GM12878 (cell line): ENCODE measurements at regions not wholly inside any gene's neighbourhood (a gene's known extent, or its start where the extent isn't known, plus 50 kb on each side); places are given as distances from the start of the nearest gene placed in this dataset.

Experiments used
- ATAC-seq: fragments of 200-7000 bp; cut with Tn5 transposase; 3 replicates; pipeline ENCODE4 v1.9.1; 2020; ENCODE audit warnings: mild to moderate bottlenecking, moderate library complexity
- BruUV-seq: library from RNA; stranded (reverse); fragments of 400-500 nt; replicated peaks from 2 replicates; lab custom pipeline; 2021; lab: Mats Ljungman, UMichigan
- CTCF ChIA-PET: fragments of 300-600 bp; sonication (Branson Sonifier 250); formaldehyde crosslinking; extraction: SDS; loops from one replicate; lab custom pipeline; 2021; ENCODE audit warnings: inconsistent platforms; lab: Yijun Ruan, JAX
- POLR2A ChIA-PET: fragments of 350-600 bp; formaldehyde crosslinking; extraction: SDS; loops from one replicate; lab custom pipeline; 2021; ENCODE audit warnings: inconsistent platforms; lab: Charles Lee
- RAD21 ChIA-PET: fragments of 300-600 bp; sonication (Branson Sonifier 250); formaldehyde crosslinking; loops from one replicate; lab custom pipeline; 2023; ENCODE audit warnings: antibody characterized with exemption; ENCODE audit not compliant: unreplicated experiment; lab: Charles Lee
- SMC1A ChIA-PET: fragments of 300-600 bp; sonication (Branson Sonifier 250); formaldehyde crosslinking; loops from one replicate; lab custom pipeline; 2023; ENCODE audit not compliant: unreplicated experiment, uncharacterized antibody; lab: Charles Lee
- DNase-seq: peaks from one replicate; pipeline ENCODE4 v3.0.0-alpha.2; 2011; ENCODE audit warnings: low read depth, low spot score
- FAIRE-seq: peaks from 3 replicates; lab custom pipeline; 2011; peaks lifted over from hg19 to GRCh38; lab: Jason Lieb, UNC
- H2AFZ ChIP-seq: 2 replicates; pipeline ENCODE4 v1.6.0; 2011; ENCODE audit warnings: low read depth, low read length, control low read depth; ENCODE audit not compliant: control insufficient read depth
- H3K27ac ChIP-seq: 2 replicates; pipeline ENCODE4 v1.5.1; 2011; ENCODE audit warnings: control low read depth; ENCODE audit not compliant: control insufficient read depth, insufficient read depth
- H3K27me3 ChIP-seq, 2 experiments: replicated peaks in 1 of 2; 2 replicates each; pipeline versions ENCODE4 v1.6.0 to v1.6.1; 2011; ENCODE audit warnings: low read length in 1 of 2; ENCODE audit not compliant: control insufficient read depth in 2 of 2, insufficient read depth in 2 of 2
- H3K36me3 ChIP-seq, 2 experiments: 2 replicates each; pipeline ENCODE4 v1.5.1; 2011; ENCODE audit warnings: low read length in 1 of 2; ENCODE audit not compliant: control insufficient read depth in 2 of 2, insufficient read depth in 2 of 2
- H3K4me1 ChIP-seq: 2 replicates; pipeline ENCODE4 v1.6.1; 2011; ENCODE audit warnings: mild to moderate bottlenecking, low read length, moderate library complexity, mixed read lengths; ENCODE audit not compliant: control insufficient read depth, insufficient read depth
- H3K4me2 ChIP-seq: 2 replicates; pipeline ENCODE4 v1.6.0; 2011; ENCODE audit warnings: control low read depth; ENCODE audit not compliant: control insufficient read depth, insufficient read depth
- H3K4me3 ChIP-seq: fragments of 200-600 bp; sonication (generic); 2 replicates; pipeline ENCODE4 v1.5.1; 2016
- H3K79me2 ChIP-seq: 2 replicates; pipeline ENCODE4 v1.6.0; 2011; ENCODE audit warnings: low read length; ENCODE audit not compliant: control insufficient read depth, insufficient read depth
- H3K9ac ChIP-seq: 2 replicates; pipeline ENCODE4 v1.8.0; 2011; ENCODE audit warnings: low read length, control low read depth, mixed read lengths; ENCODE audit not compliant: control insufficient read depth, insufficient read depth
- H3K9me3 ChIP-seq: replicated peaks from 3 replicates; pipeline ENCODE4 v1.5.1; 2011; ENCODE audit warnings: mild to moderate bottlenecking, low read length; ENCODE audit not compliant: control insufficient read depth, insufficient read depth
- H4K20me1 ChIP-seq: 2 replicates; pipeline ENCODE4 v1.6.0; 2011; ENCODE audit not compliant: control insufficient read depth, insufficient read depth
- PRDM15 ChIP-seq: fragments of 450-650 bp; formaldehyde crosslinking; IDR thresholded peaks from 2 replicates; pipeline ENCODE4 v1.4.0; 2020; ENCODE audit warnings: mild to moderate bottlenecking, moderate library complexity
- ZNF217 ChIP-seq: fragments of 450-650 bp; IDR thresholded peaks from 2 replicates; pipeline ENCODE4 v1.6.1; 2017; ENCODE audit warnings: antibody characterized with exemption, mild to moderate bottlenecking
- WGBS: methylation state at CpG from one replicate; pipeline ENCODE4 v1.1.6; 2016; ENCODE audit warnings: low lambda C conversion rate; ENCODE audit not compliant: insufficient replicate concordance, insufficient coverage; ENCODE audit errors: missing lambda C conversion rate; 5-methylcytosine and 5-hydroxymethylcytosine counted together
- in situ Hi-C: fragments of 300-500 bp; cut with MboI; formaldehyde crosslinking; loops from 9 replicates; pipeline ENCODE4 v1.14.3; 2018; ENCODE audit warnings: mixed read lengths
- intact Hi-C: fragments of 100-400 bp; cut with micrococcal nuclease; formaldehyde crosslinking; loops from one replicate; pipeline ENCODE4 v1.14.2; 2022; ENCODE audit not compliant: unreplicated experiment
- TF ChIP-seq, protein P1 (sequence below): fragments of 150-350 bp; IDR thresholded peaks from 2 replicates; pipeline ENCODE4 v1.6.1; 2016; ENCODE audit warnings: low read depth, low read length
- TF ChIP-seq, protein P2 (sequence below): fragments of 450-650 bp; IDR thresholded peaks from 2 replicates; pipeline ENCODE4 v1.6.1; 2017; ENCODE audit warnings: mild to moderate bottlenecking, moderate library complexity

GRCh38 chr3:117489663-117490079 is 780.1 kb downstream of the TUSC7 start (continued):
- TF ChIP-seq ZNF217: no peak

DNA sequence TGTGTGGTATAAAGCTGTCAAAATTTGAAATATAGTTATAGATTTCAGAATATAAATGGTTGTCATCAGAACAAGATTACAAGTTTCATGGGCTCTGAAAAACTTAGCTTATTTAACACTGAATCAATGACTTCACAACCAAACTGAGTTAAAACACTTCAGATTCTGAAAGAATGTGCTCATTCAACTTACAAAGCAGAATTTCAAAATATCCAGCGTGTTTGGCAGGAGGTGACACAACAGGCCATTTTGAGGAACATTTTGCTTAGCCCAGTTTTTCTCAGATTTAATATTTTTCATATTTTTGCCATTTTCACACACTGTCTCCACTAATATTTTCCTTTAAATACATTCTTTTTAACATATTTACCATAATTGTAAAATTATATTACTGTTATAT is 781.1 kb downstream of the TUSC7 start:
- no peak for FAIRE-seq
- Histone ChIP-seq H3K27ac (no peak overlapping the region), H3K4me3 (no peak overlapping the region), H3K9ac (no peak overlapping the region), H4K20me1 (no peaks in the 10 kb centered on the region)
- POLR2A ChIA-PET: interaction anchor here (3.0 kb wide), 1 partner anchor 11 kb away, joined by 29 read pairs; no protein-coding TSS in a partner anchor
- WGBS: 0% methylated on average over 1 of the region's 1 CpG
- BruUV-seq: no TSS peak
- CTCF ChIA-PET: interaction anchor here (1.5 to 5.2 kb wide), 2 partner anchors 8 to 35 kb away, joined by 5 to 22 read pairs; no protein-coding TSS in a partner anchor
- DNase-seq: no peak
- intact Hi-C loops: no loop called here
- TF ChIP-seq, protein P1, sequence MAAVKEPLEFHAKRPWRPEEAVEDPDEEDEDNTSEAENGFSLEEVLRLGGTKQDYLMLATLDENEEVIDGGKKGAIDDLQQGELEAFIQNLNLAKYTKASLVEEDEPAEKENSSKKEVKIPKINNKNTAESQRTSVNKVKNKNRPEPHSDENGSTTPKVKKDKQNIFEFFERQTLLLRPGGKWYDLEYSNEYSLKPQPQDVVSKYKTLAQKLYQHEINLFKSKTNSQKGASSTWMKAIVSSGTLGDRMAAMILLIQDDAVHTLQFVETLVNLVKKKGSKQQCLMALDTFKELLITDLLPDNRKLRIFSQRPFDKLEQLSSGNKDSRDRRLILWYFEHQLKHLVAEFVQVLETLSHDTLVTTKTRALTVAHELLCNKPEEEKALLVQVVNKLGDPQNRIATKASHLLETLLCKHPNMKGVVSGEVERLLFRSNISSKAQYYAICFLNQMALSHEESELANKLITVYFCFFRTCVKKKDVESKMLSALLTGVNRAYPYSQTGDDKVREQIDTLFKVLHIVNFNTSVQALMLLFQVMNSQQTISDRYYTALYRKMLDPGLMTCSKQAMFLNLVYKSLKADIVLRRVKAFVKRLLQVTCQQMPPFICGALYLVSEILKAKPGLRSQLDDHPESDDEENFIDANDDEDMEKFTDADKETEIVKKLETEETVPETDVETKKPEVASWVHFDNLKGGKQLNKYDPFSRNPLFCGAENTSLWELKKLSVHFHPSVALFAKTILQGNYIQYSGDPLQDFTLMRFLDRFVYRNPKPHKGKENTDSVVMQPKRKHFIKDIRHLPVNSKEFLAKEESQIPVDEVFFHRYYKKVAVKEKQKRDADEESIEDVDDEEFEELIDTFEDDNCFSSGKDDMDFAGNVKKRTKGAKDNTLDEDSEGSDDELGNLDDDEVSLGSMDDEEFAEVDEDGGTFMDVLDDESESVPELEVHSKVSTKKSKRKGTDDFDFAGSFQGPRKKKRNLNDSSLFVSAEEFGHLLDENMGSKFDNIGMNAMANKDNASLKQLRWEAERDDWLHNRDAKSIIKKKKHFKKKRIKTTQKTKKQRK: no peak
- TF ChIP-seq, protein P2, sequence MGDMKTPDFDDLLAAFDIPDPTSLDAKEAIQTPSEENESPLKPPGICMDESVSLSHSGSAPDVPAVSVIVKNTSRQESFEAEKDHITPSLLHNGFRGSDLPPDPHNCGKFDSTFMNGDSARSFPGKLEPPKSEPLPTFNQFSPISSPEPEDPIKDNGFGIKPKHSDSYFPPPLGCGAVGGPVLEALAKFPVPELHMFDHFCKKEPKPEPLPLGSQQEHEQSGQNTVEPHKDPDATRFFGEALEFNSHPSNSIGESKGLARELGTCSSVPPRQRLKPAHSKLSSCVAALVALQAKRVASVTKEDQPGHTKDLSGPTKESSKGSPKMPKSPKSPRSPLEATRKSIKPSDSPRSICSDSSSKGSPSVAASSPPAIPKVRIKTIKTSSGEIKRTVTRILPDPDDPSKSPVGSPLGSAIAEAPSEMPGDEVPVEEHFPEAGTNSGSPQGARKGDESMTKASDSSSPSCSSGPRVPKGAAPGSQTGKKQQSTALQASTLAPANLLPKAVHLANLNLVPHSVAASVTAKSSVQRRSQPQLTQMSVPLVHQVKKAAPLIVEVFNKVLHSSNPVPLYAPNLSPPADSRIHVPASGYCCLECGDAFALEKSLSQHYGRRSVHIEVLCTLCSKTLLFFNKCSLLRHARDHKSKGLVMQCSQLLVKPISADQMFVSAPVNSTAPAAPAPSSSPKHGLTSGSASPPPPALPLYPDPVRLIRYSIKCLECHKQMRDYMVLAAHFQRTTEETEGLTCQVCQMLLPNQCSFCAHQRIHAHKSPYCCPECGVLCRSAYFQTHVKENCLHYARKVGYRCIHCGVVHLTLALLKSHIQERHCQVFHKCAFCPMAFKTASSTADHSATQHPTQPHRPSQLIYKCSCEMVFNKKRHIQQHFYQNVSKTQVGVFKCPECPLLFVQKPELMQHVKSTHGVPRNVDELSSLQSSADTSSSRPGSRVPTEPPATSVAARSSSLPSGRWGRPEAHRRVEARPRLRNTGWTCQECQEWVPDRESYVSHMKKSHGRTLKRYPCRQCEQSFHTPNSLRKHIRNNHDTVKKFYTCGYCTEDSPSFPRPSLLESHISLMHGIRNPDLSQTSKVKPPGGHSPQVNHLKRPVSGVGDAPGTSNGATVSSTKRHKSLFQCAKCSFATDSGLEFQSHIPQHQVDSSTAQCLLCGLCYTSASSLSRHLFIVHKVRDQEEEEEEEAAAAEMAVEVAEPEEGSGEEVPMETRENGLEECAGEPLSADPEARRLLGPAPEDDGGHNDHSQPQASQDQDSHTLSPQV: peak; percentile 42; the same call in 1 of the 2 replicates
- no peak for TF ChIP-seq PRDM15 (CRISPR knock-in tag)
- TF ChIP-seq, all 136 proteins: peak for 1
- Histone ChIP-seq H3K36me3 (no peaks in the 10 kb centered on the region), H3K79me2 (no peaks in the 10 kb centered on the region), H3K4me2 (no peak overlapping the region), H3K27me3 (peaks cover 0 to 3% of the 10 kb centered on the region in 2 experiments; a peak in 1 of 4 replicates), H3K9me3 (no peaks in the 10 kb centered on the region), H2AFZ (no peak overlapping the region), H3K4me1 (no peaks in the 10 kb centered on the region)
- in situ Hi-C loops: no loop called here
- RAD21 ChIA-PET: interaction anchor here (3.0 to 6.9 kb wide), 3 partner anchors 9 to 34 kb away, joined by 19 to 40 read pairs (median 36); no protein-coding TSS in a partner anchor
- no peak for ATAC-seq
- SMC1A ChIA-PET: interaction anchor here (2.6 to 6.8 kb wide), 3 partner anchors 10 to 17 kb away, joined by 14 to 89 read pairs (median 57); no protein-coding TSS in a partner anchor
